Fibroblast of lung (primary cell): ENCODE measurements at regions not wholly inside any gene's neighbourhood (a gene's known extent, or its start where the extent isn't known, plus 50 kb on each side); places are given as distances from the start of the nearest gene placed in this dataset.

Source experiments
- DNase-seq, 2 donors: peaks; one replicate each; pipeline versions ENCODE4 v3.0.0 to v3.0.0-alpha.2; 2010; ENCODE audit warnings: low read depth in 2 of 2
- H2AFZ ChIP-seq: 2 replicates; pipeline ENCODE4 v1.5.1; 2012; ENCODE audit warnings: low read length, control low read depth, inconsistent platforms
- H3K27ac ChIP-seq: 2 replicates; pipeline ENCODE4 v1.5.1; 2011; ENCODE audit warnings: low read length, control low read depth; ENCODE audit not compliant: insufficient read depth
- H3K27me3 ChIP-seq: 2 replicates; pipeline ENCODE4 v1.5.1; 2011; ENCODE audit warnings: mild to moderate bottlenecking, low read length; ENCODE audit not compliant: control insufficient read depth, insufficient read depth
- H3K36me3 ChIP-seq: 2 replicates; pipeline ENCODE4 v1.5.1; 2011; ENCODE audit warnings: low read length; ENCODE audit not compliant: control insufficient read depth, insufficient read depth
- H3K4me1 ChIP-seq: 2 replicates; pipeline ENCODE4 v1.5.1; 2011; ENCODE audit warnings: low read length; ENCODE audit not compliant: control insufficient read depth, insufficient read depth; ENCODE audit errors: extremely low read depth
- H3K4me2 ChIP-seq: 2 replicates; pipeline ENCODE4 v1.5.1; 2011; ENCODE audit warnings: low read length, control low read depth; ENCODE audit not compliant: insufficient read depth; ENCODE audit errors: extremely low read depth
- H3K4me3 ChIP-seq, 4 experiments: fragments of 200-600 bp in 1 of 4; sonication (generic) in 1 of 4; replicated peaks in 1 of 4; 2 replicates each; pipeline ENCODE4 v1.5.1; 2011 to 2016; ENCODE audit warnings: low read length in 4 of 4, low read depth in 3 of 4, mild to moderate bottlenecking in 3 of 4, control low read depth in 2 of 4, inconsistent platforms in 1 of 4, mixed read lengths in 1 of 4; ENCODE audit not compliant: insufficient read depth in 1 of 4; ENCODE audit errors: control extremely low read depth in 1 of 4
- H3K79me2 ChIP-seq: 2 replicates; pipeline ENCODE4 v1.5.1; 2012; ENCODE audit warnings: mild to moderate bottlenecking, low read length, inconsistent platforms; ENCODE audit not compliant: control insufficient read depth, insufficient read depth
- H3K9ac ChIP-seq: 2 replicates; pipeline ENCODE4 v1.5.1; 2011; ENCODE audit warnings: mild to moderate bottlenecking, low read length, control low read depth; ENCODE audit not compliant: insufficient read depth
- H3K9me3 ChIP-seq: 2 replicates; pipeline ENCODE4 v1.5.1; 2012; ENCODE audit warnings: low read depth, low read length; ENCODE audit not compliant: control insufficient read depth, insufficient read depth
- H4K20me1 ChIP-seq: 2 replicates; pipeline ENCODE4 v1.5.1; 2011; ENCODE audit warnings: low read length; ENCODE audit not compliant: control insufficient read depth, insufficient read depth; ENCODE audit errors: extremely low read depth
- EZH2 ChIP-seq: IDR thresholded peaks from 2 replicates; pipeline ENCODE4 v1.5.1; 2012; ENCODE audit warnings: low read length, control low read depth, mild to moderate bottlenecking; ENCODE audit errors: missing control alignments
- TF ChIP-seq, protein P1 (sequence below), 2 donors: IDR thresholded peaks in 1 of 2; conservative IDR thresholded peaks in 1 of 2; 1 replicate in 1 of 2; 2 replicates in 1 of 2; pipeline ENCODE4 v1.5.1; 2011 to 2012; ENCODE audit warnings: low read length in 2 of 2, control low read depth in 1 of 2, inconsistent platforms in 1 of 2, low read depth in 1 of 2, mild to moderate bottlenecking in 1 of 2

DNA sequence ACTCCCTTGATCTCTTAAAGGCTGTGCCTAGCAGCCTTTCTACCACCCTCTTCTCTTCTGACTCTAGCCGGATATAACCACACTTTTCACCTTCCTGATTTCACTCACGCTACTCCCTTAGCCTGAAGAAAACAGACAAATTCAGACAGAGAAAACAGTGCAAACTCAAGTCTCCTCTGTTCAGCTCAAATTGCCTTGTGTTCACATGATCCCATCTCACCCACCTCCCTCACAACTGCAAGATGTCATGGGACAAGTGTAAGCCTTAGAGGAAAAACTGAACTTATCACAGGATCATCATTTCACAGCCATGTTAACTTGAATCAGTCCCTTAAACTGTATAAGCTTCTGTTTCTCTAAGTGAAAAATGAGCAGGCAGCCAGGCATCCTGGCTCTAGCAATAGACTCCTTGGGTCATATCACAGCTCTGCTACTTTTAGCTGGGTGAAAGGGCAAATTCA lies 66.5 kb upstream of the TENT5A start:
- H3K4me1 ChIP-seq, result peaks cover 3% of the 10 kb centered on the region
- H3K36me3 ChIP-seq, result no peaks in the 10 kb centered on the region
- TF ChIP-seq, protein P1, sequence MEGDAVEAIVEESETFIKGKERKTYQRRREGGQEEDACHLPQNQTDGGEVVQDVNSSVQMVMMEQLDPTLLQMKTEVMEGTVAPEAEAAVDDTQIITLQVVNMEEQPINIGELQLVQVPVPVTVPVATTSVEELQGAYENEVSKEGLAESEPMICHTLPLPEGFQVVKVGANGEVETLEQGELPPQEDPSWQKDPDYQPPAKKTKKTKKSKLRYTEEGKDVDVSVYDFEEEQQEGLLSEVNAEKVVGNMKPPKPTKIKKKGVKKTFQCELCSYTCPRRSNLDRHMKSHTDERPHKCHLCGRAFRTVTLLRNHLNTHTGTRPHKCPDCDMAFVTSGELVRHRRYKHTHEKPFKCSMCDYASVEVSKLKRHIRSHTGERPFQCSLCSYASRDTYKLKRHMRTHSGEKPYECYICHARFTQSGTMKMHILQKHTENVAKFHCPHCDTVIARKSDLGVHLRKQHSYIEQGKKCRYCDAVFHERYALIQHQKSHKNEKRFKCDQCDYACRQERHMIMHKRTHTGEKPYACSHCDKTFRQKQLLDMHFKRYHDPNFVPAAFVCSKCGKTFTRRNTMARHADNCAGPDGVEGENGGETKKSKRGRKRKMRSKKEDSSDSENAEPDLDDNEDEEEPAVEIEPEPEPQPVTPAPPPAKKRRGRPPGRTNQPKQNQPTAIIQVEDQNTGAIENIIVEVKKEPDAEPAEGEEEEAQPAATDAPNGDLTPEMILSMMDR (conservative IDR thresholded peaks at IDR 0.05 in 1 of 2, IDR thresholded peaks at IDR 0.05 in 1 of 2; ENCODE audit: low read depth in 1 of 2, low read length in 2 of 2), result no peak
- no peak for TF ChIP-seq EZH2
- H3K79me2 ChIP-seq, result no peaks in the 10 kb centered on the region
- H3K9me3 ChIP-seq, result no peaks in the 10 kb centered on the region
- H3K4me2 ChIP-seq, result no peak overlapping the region
- peak in 1 of 2 donors; percentile 15 for DNase-seq
- no peak overlapping the region for H3K4me3 ChIP-seq
- no peaks in the 10 kb centered on the region for H4K20me1 ChIP-seq
- no peaks in the 10 kb centered on the region for H3K27me3 ChIP-seq
- H3K27ac ChIP-seq, result no peak overlapping the region
- peak overlapping the region; percentile 24 for H2AFZ ChIP-seq
- no peak overlapping the region for H3K9ac ChIP-seq

DNA sequence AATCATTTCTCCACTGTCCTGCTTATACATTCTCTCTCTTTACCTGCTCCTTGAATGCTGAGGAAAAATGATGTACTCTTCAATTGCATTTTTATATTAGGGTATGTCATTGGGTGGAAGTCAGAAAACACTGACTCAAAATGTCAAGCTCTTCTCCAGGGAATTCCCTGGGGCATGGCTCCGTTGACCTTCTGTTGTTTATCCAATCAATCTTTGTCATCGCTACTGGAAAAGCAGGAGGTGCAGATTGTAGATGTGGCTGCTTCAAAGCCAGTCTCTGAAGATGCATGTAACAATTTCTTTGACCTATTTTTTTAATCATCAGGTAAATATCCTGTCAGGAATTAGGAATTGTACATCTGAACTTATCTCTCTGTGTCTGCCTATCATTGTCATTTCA lies 63.9 kb upstream of the TENT5A start:
- no peaks in the 10 kb centered on the region for H3K79me2 ChIP-seq
- DNase-seq, result no peak
- no peak overlapping the region for H3K4me3 ChIP-seq

DNA sequence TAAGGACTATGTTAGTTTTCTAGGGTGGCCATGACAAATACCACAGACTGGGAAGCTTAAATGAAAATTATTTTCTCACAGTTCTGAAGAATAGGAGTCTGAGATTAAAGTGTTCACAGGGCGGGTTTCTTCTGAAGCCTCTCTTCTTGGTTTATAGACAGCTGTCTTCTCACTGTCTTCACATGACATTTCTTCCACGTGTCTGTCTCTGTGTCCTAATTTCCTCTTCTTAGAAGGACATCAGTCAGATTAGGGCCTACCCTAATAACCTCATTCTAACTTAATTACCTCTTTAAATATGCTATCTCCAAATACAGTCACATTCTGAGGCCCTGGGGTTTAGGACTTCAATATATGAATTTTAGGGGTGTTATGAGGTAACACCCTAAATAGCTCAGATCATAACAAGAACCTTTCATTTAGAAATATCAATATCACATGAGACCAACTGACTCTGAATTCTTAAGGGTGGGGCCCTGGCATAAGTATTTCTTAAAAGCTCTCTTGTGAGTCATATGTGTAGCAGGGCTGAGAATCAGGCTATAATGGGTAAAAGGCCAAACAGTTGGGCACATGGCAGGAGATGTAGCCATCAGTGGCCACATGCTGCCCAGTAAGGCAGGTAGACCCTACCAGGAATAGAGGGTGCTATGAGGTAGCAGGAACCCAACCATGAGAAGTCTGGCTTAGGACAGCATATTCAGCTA lies 62.0 kb upstream of the TENT5A start:
- Histone ChIP-seq H3K79me2 (no peaks in the 10 kb centered on the region), H3K36me3 (no peaks in the 10 kb centered on the region), H4K20me1 (no peaks in the 10 kb centered on the region), H3K9ac (no peak overlapping the region), H3K4me2 (no peak overlapping the region), H3K27ac (no peak overlapping the region), H3K4me1 (peaks cover 3% of the 10 kb centered on the region), H3K4me3 (no peak overlapping the region), H3K9me3 (no peaks in the 10 kb centered on the region), H3K27me3 (no peaks in the 10 kb centered on the region), H2AFZ (no peak overlapping the region)
- no peak for TF ChIP-seq EZH2
- TF ChIP-seq, protein P1 (conservative IDR thresholded peaks at IDR 0.05 in 1 of 2, IDR thresholded peaks at IDR 0.05 in 1 of 2; ENCODE audit: low read depth in 1 of 2, low read length in 2 of 2), result no peak
- DNase-seq, result peak; percentile 44 to 61

More for the DNA sequence above, 63.9 kb upstream of the TENT5A start:
- H3K4me2 ChIP-seq, result no peak overlapping the region
- H3K27ac ChIP-seq, result no peak overlapping the region
- H3K9me3 ChIP-seq, result no peaks in the 10 kb centered on the region
- no peak for TF ChIP-seq EZH2
- TF ChIP-seq, protein P1 (conservative IDR thresholded peaks at IDR 0.05 in 1 of 2, IDR thresholded peaks at IDR 0.05 in 1 of 2; ENCODE audit: low read depth in 1 of 2, low read length in 2 of 2), result no peak
- H2AFZ ChIP-seq, result no peak overlapping the region
- H3K27me3 ChIP-seq, result no peaks in the 10 kb centered on the region
- H4K20me1 ChIP-seq, result no peaks in the 10 kb centered on the region
- no peak overlapping the region for H3K9ac ChIP-seq
- H3K4me1 ChIP-seq, result peaks cover 3% of the 10 kb centered on the region
- H3K36me3 ChIP-seq, result no peaks in the 10 kb centered on the region
